ENCODE measurements at regions not wholly inside any gene's neighbourhood (a gene's known extent, or its start where the extent isn't known, plus 50 kb on each side); places are given as distances from the start of the nearest gene placed in this dataset.

DNA sequence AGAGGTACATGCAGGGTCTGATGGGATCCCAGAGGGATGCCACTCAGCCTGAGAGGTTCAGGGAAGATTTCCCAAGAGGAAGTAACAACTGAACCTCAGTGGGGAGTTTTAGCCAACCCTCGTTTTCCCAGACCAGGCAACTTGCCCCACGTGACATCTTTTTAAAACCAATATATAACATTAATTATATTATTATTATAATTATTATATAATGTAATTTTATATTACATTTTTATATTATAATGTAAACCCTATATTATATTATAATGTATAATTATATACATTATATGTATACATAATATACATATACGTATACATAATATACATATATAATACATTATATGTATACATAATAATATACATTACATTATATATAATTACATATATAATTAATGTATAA lies 62.8 kb upstream of the WWC1 start:
- DNase-seq (ENCODE audit: low read depth, low spot score) (no peak), FAIRE-seq (no peak)
- Histone ChIP-seq H3K9ac (ENCODE audit: control insufficient read depth, extremely low read depth, insufficient read depth, low read length) (no peak overlapping the region), H2AFZ (ENCODE audit: control insufficient read depth, low read length) (no peak overlapping the region), H3K4me3 (ENCODE audit: control insufficient read depth in 2 of 3, extremely low read depth in 1 of 3, insufficient read depth in 2 of 3, low read depth in 1 of 3, low read length in 3 of 3) (no peak overlapping the region), H3K4me2 (ENCODE audit: control insufficient read depth, extremely low read depth, insufficient read depth, low read depth, low read length) (no peak overlapping the region), H3K9me3 (ENCODE audit: control insufficient read depth, low read depth, low read length) (no peaks in the 10 kb centered on the region), H3K27ac (ENCODE audit: control insufficient read depth, insufficient read depth, low read length) (no peak overlapping the region), H3K27me3 (ENCODE audit: control insufficient read depth, extremely low read depth, insufficient read depth, low read length) (no peaks in the 10 kb centered on the region), H3K36me3 (ENCODE audit: control insufficient read depth in 2 of 2, extremely low read depth in 1 of 2, insufficient read depth in 2 of 2, low read length in 2 of 2) (peaks cover 38 to 42% of the 10 kb centered on the region in 2 experiments), H3K79me2 (ENCODE audit: control insufficient read depth, insufficient read depth, low read length) (no peaks in the 10 kb centered on the region), H3K4me1 (ENCODE audit: control insufficient read depth, extremely low read depth, insufficient read depth, low read length) (no peaks in the 10 kb centered on the region), H4K20me1 (ENCODE audit: control insufficient read depth, extremely low read depth, insufficient read depth, low read length) (peaks cover 5% of the 10 kb centered on the region), H3K9me1 (ENCODE audit: control insufficient read depth, extremely low read depth, insufficient read depth, low read length) (no peaks in the 10 kb centered on the region)
- TF ChIP-seq, protein P1, sequence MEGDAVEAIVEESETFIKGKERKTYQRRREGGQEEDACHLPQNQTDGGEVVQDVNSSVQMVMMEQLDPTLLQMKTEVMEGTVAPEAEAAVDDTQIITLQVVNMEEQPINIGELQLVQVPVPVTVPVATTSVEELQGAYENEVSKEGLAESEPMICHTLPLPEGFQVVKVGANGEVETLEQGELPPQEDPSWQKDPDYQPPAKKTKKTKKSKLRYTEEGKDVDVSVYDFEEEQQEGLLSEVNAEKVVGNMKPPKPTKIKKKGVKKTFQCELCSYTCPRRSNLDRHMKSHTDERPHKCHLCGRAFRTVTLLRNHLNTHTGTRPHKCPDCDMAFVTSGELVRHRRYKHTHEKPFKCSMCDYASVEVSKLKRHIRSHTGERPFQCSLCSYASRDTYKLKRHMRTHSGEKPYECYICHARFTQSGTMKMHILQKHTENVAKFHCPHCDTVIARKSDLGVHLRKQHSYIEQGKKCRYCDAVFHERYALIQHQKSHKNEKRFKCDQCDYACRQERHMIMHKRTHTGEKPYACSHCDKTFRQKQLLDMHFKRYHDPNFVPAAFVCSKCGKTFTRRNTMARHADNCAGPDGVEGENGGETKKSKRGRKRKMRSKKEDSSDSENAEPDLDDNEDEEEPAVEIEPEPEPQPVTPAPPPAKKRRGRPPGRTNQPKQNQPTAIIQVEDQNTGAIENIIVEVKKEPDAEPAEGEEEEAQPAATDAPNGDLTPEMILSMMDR (optimal IDR thresholded peaks at IDR 0.05 in 1 of 3, IDR thresholded peaks at IDR 0.05 in 1 of 3, conservative IDR thresholded peaks at IDR 0.05 in 1 of 3; ENCODE audit: extremely low read depth in 1 of 3, insufficient read depth in 2 of 3, low read length in 3 of 3): no peak
- TF ChIP-seq EZH2 (IDR thresholded peaks at IDR 0.05; ENCODE audit: low read length): no peak
- dilution Hi-C loops (cut with MboI; ENCODE audit: extremely low pct_ligation_motif_present, low sequenced_read_pairs): no loop called here

DNA sequence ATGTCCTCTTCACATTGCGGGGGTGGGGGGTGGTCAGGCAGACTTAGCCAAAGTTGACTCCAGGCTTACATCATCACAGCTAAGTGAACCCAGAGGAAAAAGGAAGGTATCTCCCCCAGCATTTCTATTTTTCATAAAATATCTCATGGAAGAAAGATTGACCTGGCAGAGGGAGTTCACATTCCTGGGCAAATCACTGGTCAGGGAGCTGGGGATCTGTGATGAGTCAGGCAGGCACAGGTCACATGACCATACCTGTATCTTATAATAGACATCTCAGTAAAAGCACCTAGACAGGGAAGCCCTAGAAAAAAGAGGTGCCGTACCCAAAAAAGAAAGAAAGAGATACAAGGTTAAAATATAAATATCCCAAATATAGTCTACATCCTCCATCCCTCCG lies 57.3 kb upstream of the WWC1 start:
- Histone ChIP-seq H3K4me3 (ENCODE audit: control insufficient read depth in 2 of 3, extremely low read depth in 1 of 3, insufficient read depth in 2 of 3, low read depth in 1 of 3, low read length in 3 of 3) (no peak overlapping the region), H3K36me3 (ENCODE audit: control insufficient read depth in 2 of 2, extremely low read depth in 1 of 2, insufficient read depth in 2 of 2, low read length in 2 of 2) (peaks cover 14 to 20% of the 10 kb centered on the region in 2 experiments), H3K4me1 (ENCODE audit: control insufficient read depth, extremely low read depth, insufficient read depth, low read length) (no peaks in the 10 kb centered on the region), H3K9me3 (ENCODE audit: control insufficient read depth, low read depth, low read length) (no peaks in the 10 kb centered on the region), H2AFZ (ENCODE audit: control insufficient read depth, low read length) (no peak overlapping the region), H3K27me3 (ENCODE audit: control insufficient read depth, extremely low read depth, insufficient read depth, low read length) (no peaks in the 10 kb centered on the region), H3K27ac (ENCODE audit: control insufficient read depth, insufficient read depth, low read length) (no peak overlapping the region), H4K20me1 (ENCODE audit: control insufficient read depth, extremely low read depth, insufficient read depth, low read length) (no peaks in the 10 kb centered on the region), H3K79me2 (ENCODE audit: control insufficient read depth, insufficient read depth, low read length) (no peaks in the 10 kb centered on the region), H3K9me1 (ENCODE audit: control insufficient read depth, extremely low read depth, insufficient read depth, low read length) (no peaks in the 10 kb centered on the region), H3K9ac (ENCODE audit: control insufficient read depth, extremely low read depth, insufficient read depth, low read length) (no peak overlapping the region), H3K4me2 (ENCODE audit: control insufficient read depth, extremely low read depth, insufficient read depth, low read depth, low read length) (no peak overlapping the region)
- DNase-seq (ENCODE audit: low read depth, low spot score): no peak
- dilution Hi-C loops (cut with MboI; ENCODE audit: extremely low pct_ligation_motif_present, low sequenced_read_pairs): no loop called here
- TF ChIP-seq EZH2 (IDR thresholded peaks at IDR 0.05; ENCODE audit: low read length): no peak
- TF ChIP-seq, protein P1 (optimal IDR thresholded peaks at IDR 0.05 in 1 of 3, IDR thresholded peaks at IDR 0.05 in 1 of 3, conservative IDR thresholded peaks at IDR 0.05 in 1 of 3; ENCODE audit: extremely low read depth in 1 of 3, insufficient read depth in 2 of 3, low read length in 3 of 3): no peak
- no peak for FAIRE-seq

Data from keratinocyte (primary cell).